ENCODE measurements at regions not wholly inside any gene's neighbourhood (a gene's known extent, or its start where the extent isn't known, plus 50 kb on each side); places are given as distances from the start of the nearest gene placed in this dataset.
"Not testable (repeated sequence)": the region's sequence is repeated elsewhere in the genome, so short reads cannot be mapped to it uniquely, and the experiment has no call there.

GRCh38 chr21:43286196-43286595 is 117.4 kb downstream of the CRYAA start:
- no peak for DNase-seq

- no peak for DNase-seq
Measured at GRCh38 chr21:43284700-43285099, 115.9 kb downstream of the CRYAA start.

GRCh38 chr21:43284238-43284637 is 115.4 kb downstream of the CRYAA start:
- DNase-seq: no peak

- DNase-seq: not testable (repeated sequence)
Measured at GRCh38 chr21:43283925-43284221, 115.1 kb downstream of the CRYAA start.

GRCh38 chr21:43283136-43283924 is 114.5 kb downstream of the CRYAA start:
- DNase-seq: no peak

GRCh38 chr21:43282358-43283120 is 113.7 kb downstream of the CRYAA start:
- DNase-seq: no peak

GRCh38 chr21:43281661-43282357 is 113.0 kb downstream of the CRYAA start:
- no peak for DNase-seq

- no peak for DNase-seq
Measured at GRCh38 chr21:43280949-43281633, 112.3 kb downstream of the CRYAA start.

- DNase-seq: no peak
Measured at GRCh38 chr21:43279578-43279894, 110.7 kb downstream of the CRYAA start.

GRCh38 chr21:43278766-43279577 is 110.2 kb downstream of the CRYAA start:
- DNase-seq: no peak

GRCh38 chr21:43278359-43278758 is 109.6 kb downstream of the CRYAA start:
- DNase-seq: no peak

GRCh38 chr21:43277481-43278351 is 108.9 kb downstream of the CRYAA start:
- no peak for DNase-seq

GRCh38 chr21:43276811-43277210 is 108.0 kb downstream of the CRYAA start:
- no peak for DNase-seq

GRCh38 chr21:43275421-43276211 is 106.8 kb downstream of the CRYAA start:
- DNase-seq: no peak

- DNase-seq: no peak
Measured at GRCh38 chr21:43274946-43275310, 106.1 kb downstream of the CRYAA start.

GRCh38 chr21:43274022-43274945 is 105.5 kb downstream of the CRYAA start:
- DNase-seq: no peak

- no peak for DNase-seq
Measured at GRCh38 chr21:43273708-43274021, 104.9 kb downstream of the CRYAA start.

GRCh38 chr21:43273016-43273707 is 104.4 kb downstream of the CRYAA start:
- DNase-seq: no peak

GRCh38 chr21:43272591-43272990 is 103.8 kb downstream of the CRYAA start:
- DNase-seq: no peak

All from COR-L47 (cell line).